HG02970 (cell line): ENCODE measurements at regions not wholly inside any gene's neighbourhood (a gene's known extent, or its start where the extent isn't known, plus 50 kb on each side); places are given as distances from the start of the nearest gene placed in this dataset.

Experiments
- ATAC-seq: cut with Tn5 transposase; IDR thresholded peaks from one replicate; pipeline ENCODE4 v1.9.1; 2021; ENCODE audit warnings: mild to moderate bottlenecking, moderate library complexity, moderate number of reproducible peaks; ENCODE audit not compliant: unreplicated experiment, low FRiP score

- no peak for ATAC-seq
These were observed 182.1 kb upstream of the TP63 start for GRCh38 chr3:189449084-189449483.

DNA sequence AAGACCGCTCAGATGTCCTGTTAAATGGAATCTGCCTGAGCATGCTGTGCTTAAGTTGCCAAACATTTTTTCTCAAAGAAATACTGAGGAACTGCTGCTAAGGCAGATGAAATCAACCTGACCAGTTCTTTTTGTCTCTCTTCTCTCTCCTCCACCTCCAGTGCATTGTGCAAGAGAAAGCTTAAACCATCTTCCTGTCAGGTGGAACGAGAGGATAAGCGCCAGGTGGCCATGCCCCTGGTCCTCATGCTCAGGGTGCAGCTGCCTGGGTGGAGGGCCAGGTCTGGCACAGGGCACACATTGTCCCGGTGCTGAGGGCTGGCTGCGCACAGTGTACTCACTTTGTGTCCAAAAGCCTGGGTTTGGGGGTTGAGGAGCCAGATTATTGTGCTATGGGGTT, 176.2 kb upstream of the TP63 start:
- no peak for ATAC-seq

- no peak for ATAC-seq
These were observed 175.4 kb upstream of the TP63 start for GRCh38 chr3:189455641-189456417.

DNA sequence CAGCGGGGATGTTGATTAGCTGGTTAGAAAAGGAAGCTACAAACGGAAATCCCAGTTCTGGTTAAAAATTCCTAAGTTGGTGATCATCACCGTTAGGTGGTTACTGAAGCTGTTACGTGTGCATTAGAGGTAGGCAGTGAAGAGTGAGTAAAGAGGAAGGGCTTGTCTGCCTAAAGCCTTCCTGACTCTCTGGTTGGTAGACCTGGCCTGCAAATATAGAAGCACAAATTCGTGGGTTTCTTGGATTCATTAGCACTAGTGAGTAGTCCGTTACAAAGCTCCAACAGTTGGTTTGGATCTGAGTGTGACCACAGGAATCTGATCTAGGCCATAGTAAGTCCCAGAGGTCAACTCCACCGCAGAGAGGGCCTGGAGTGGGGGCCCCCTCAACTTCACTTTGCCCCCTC, 174.0 kb upstream of the TP63 start:
- ATAC-seq, result no peak

DNA sequence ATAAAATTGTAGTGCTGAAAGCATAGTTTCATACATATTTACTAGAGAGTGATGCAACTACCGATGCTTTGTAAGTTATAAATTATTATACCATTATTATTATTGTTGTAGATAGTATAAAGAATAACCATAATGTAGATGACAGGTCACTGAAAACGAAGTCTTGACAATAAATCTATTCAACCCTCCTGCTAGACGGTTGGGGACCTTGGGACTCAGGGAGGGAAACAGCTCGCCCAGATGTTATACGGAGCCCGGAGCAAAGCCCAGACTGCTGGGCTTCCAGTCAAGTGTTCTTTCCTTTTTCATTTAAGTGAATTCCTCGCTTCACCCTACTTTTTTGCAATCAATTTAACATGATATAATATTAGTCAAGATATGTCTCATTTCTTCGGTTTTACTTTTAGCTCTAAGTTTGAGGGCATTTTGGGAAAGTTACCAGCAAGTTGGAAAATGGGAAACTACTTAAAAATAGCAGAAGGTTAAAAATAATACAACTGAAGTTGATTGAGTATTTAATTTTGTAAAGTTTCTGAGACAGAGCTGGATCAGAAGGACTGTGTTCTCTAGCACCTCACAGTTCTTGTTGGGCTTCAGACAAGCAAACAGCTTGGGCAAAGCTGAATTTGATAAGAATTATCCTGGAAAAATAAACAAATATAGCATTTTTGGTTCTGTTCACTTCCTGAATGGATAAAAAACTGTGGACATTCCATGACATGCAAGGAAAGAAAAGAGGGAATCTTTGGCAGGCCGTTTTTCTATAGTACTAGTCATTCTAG, 173.4 kb upstream of the TP63 start:
- ATAC-seq, result no peak

DNA sequence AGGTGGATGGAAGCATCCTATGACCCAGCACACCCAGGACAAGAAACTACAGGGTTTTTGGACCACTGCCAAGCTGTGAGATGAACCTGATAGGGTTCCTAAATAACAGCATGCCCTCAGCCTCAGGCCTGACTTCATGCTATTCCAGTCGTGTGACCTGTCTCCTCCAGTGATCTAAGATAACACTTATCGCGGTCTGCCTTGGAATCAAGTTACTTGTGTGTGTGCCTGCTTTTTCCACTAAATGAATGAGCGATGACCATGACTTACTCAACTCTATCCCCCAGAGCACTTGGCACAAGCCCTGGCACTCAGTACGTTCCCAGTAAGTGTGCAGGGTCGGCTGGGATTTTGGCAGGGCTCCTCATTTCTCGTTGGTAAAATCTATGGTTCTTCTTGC, 172.7 kb upstream of the TP63 start:
- ATAC-seq, result no peak

DNA sequence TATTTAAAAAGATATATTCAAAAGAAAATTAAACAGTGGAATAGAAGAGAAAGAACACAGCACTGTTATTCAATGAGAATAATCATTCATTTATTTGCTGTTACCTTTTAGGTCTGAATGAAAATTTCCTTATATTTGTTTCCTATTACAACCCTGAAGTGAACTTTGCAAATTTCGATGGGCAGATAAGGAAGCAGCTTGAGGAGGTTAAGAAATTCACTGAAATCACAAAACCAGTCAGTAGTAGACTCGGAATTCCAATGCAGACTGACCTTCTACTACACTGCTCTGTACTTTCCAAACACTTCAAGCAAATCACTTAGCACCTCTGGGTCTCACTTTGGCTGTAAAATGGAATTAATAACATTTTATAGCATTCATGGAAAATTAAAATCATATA, 172.0 kb upstream of the TP63 start:
- no peak for ATAC-seq

GRCh38 chr3:189460511-189460910, 170.7 kb upstream of the TP63 start:
- no peak for ATAC-seq

DNA sequence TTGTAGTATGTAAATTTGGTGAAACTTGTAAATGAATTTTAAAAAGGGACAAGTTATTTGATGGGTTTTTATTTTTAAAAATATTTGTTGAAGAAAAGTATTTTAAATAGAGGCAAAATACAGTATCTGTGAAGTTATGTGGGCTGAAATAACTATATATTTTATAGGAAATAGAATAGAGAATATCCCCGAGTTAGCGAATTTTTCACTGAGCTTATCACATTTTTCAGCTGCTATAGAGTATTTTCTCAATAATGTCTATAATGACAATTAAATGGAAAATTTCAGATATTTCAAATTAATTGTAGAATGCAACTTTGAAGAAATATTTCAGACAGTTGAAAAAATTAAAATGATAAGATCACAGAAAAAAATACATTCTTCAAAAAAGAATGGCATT, 166.4 kb upstream of the TP63 start:
- no peak for ATAC-seq

DNA sequence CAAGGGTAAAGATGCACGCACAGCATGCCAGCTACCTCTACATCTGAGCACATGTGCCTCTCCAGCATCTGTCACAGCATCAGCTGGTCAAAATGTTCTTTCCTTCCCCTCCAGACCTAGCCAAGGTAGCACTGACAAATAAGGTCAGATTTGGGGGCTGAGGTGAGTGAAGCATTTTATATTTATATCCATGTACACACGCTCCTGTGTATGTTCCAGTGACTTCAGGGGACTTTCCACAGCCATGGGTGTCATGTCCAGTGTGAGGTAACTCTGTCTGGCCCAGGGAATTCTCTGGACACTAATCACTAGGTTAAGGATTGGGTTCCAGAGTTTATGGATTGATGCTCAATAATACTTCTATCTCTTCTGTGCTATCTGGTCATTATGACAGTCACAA, 165.2 kb upstream of the TP63 start:
- no peak for ATAC-seq

GRCh38 chr3:189467451-189467850, 163.7 kb upstream of the TP63 start:
- no peak for ATAC-seq

DNA sequence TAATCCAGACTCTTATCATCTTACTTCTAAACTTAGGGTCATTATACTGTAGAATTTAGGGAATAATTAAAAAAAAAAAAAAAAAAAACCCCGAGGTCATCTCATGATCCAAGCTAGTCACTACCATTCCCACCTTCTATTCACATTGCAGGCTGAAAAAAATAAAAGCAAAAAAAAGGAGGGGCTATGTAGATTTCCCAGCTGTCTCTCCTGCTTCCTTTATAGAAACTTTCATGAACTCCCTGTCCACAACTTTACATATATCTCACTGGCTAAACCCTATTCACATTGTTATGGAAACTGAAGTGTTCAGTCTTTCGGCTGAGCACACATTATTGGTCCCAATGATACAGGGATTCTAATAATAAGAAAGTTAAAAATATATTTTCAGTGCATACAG, 156.2 kb upstream of the TP63 start:
- ATAC-seq, result no peak

- ATAC-seq, result no peak
These were observed 153.6 kb upstream of the TP63 start for GRCh38 chr3:189477614-189478013.

GRCh38 chr3:189486556-189486955, 144.6 kb upstream of the TP63 start:
- ATAC-seq, result no peak

- ATAC-seq, result no peak
These were observed 142.9 kb upstream of the TP63 start for GRCh38 chr3:189488241-189488767.

DNA sequence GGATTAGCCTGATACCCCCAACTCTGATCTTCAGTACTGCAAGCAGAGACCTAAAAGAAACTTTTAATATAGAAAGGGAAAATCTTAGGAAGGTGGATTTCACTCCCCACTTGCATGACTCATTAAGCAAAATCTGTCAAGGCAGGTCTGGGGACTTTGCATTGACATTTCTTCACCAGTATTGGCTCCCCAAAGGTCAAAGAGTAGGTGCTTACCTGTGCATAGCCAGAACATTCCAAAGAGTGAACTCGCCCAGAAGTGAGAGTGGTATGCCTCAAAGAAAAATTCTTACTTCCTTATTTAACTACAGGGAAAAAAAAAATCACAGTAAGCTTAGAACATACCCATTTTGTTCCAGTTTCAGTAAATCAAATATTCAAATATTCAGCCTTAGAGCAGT, 140.9 kb upstream of the TP63 start:
- no peak for ATAC-seq

GRCh38 chr3:189490749-189491148, 140.4 kb upstream of the TP63 start:
- no peak for ATAC-seq

DNA sequence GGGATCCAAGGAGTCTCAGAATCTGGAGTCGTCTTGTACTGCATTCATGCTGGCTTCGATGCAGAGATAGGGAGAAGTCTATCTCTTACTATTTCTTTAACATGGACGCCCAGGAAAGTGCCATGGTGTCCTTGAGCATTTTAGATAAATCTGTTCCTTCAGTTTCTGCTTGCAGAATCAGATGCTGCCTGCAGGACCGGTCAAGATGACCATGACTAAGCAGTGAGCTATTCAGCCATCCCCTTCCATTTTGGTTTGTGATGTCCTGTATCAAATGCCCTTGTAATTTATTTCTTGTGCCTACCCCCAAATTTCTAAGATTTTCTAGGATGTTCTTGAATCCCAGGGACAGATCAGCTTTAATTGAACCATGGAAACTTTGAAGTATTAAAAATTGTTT, 139.4 kb upstream of the TP63 start:
- no peak for ATAC-seq

DNA sequence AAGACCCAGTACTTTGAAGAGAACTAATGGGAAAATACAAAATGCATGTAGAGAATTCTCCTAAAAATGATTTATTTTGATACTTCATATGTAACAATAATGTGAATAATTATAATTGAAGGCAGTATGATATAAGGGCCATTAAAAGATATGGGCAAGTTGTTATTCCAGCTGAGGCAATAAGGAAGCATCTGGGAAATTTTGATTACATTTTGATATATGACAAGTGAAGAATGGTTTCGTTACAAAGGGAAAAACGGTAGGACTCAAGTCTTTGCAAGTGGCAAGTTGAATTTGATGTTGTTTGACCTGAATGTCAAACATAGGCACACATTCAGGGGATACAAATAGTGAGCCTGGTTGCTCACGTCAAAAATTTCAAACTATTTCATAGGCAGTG, 137.9 kb upstream of the TP63 start:
- ATAC-seq, result no peak

DNA sequence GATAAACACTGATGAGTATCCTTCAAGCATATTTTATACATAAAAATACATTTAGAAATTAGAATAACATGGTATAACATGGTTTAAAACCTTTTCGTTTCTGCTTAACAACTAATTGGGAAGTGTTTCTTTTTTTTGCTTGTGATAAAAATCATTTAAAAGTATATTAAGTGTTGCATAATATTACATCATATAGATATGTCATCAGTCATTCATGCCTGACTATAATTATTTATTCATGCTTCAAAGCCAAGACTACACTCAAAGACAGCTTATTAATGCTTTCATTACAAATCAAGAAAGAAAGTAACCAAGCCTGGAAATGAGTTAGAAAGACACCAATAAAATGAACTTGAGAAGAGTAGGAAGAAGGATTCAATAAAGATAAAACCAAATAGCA, 136.6 kb upstream of the TP63 start:
- no peak for ATAC-seq

DNA sequence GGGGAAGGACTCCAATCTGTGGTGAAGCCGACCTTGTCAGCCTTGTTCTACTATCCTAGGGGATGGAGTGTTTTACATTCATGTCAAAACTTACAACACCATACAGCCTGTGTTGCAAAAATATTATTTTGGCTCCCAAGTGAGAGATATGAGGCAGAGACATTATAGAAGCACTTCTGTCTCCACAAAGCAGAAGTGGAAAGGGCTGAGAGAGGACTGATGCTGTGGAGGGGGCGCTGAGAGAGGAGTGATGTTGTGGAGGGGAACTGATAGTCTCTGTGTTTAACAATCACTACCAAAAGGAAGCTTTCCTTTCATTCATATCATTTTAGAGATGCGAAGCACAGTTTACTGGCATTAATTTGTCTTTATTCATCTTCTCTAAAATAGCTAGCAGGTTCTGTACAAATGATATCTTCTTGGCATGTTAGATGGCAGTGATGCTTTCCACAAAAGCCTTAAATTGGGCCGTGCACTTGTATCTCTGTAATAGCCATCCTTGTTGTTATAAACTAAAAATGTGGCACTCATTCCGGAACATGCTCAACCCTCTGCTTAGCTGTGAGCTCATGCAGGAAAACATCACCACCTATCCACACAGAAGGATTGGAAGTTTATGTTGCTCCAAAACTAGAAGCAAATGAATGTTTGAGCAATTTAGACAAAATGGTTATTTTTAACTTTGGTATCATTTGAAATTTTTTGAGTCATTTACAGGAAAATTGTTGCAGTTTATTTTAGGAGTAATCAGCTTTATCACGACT, 134.6 kb upstream of the TP63 start:
- ATAC-seq, result no peak
